ENCODE measurements at regions not wholly inside any gene's neighbourhood (a gene's known extent, or its start where the extent isn't known, plus 50 kb on each side); places are given as distances from the start of the nearest gene placed in this dataset.

DNA sequence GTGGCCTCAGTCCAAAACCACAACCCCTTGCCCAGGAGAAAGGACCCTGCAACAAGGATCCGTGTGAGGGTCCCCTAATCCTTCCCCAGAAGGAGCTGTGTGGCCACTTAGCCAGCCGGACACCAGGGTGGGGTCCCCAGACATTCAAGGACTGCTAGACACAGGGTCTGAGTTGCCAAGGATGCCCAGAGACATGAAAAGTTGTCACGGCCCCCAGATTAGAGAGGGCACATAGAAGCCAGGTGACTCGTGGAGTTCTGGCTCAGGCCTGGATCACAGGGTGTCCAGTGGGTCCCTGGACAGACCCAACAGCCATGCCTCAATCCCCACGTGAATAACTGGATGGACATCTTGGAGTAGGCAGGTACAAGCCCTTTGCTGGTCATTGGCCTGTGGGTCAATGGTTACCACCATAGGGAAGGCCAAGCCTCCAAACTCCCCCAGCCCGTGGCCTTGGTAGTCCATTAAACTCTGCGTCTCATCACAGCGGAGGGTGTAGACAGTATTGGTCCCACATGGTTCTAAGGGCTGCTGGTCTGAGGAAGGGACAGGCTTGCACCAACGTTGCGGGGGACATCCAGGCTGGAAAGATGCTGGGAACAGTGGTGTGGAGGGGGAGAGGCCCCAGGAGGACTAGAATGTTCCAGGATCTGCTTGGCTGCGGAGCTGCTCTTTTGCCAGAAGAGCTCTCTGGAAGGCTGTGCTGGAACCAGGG is 205.9 kb upstream of the PPP2R2D start:
- DNase-seq: no peak

DNA sequence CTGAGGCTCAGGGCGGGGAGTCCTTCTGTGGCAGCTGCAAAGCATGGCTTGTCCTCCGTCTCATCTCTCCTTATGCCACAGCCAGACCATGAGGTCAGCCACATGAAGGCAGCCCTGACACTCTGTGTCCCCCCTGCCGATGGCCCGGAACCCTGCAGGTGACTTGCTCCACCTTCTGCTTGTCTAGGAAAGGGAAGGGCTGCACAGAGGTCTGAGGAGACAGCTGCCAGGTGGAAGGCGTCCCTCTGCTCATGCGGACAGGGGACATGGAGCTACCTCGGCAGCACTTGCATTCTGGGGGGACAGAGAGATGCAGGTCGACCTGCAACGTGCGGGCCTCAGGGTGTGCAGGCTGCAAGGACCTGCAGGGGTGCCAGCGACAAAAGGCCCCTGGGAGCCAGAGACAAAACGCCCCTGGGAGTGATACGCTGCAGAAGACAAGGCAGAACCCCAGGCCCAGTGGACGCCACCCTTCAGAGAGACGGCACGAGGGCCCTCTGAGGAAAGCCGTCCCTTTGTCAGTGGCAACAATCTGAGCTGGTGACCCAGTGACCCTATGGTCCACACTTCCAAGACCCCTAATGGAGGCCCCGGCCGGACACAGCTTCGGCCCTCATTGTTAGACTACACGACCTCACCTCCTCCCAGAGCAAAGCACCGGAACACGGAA is 205.2 kb upstream of the PPP2R2D start:
- no peak for DNase-seq

DNA sequence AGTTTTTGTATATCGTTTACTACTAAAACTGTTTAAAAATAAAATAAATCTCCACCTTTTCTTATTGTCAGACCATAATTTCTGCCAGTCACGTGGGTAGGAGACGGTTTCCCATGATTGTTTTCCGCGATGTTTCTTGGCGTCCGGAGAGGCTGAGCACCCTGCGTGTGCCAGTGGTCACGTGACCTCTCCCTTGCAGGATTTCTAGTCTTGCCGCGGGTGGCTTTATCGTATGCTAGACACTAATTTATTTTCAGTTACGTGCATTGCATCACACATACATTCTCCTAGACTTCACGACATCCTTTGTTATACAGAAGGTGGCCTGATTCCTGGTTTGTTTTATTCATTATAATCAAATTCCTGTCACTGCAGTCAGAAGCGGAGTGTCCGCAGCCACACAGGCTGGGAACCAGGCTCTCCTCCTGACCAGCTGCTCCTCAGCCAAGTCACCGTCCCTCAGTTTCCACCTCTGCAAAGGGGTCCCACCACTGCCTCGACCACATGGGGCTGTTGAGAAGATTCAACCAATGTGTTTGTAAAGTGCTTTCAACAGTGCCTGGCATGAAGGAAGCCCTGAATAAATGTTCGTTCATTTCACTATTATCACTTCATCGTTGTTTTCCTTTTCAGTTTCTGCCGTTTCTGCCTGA is 203.2 kb upstream of the PPP2R2D start:
- no peak for DNase-seq

DNA sequence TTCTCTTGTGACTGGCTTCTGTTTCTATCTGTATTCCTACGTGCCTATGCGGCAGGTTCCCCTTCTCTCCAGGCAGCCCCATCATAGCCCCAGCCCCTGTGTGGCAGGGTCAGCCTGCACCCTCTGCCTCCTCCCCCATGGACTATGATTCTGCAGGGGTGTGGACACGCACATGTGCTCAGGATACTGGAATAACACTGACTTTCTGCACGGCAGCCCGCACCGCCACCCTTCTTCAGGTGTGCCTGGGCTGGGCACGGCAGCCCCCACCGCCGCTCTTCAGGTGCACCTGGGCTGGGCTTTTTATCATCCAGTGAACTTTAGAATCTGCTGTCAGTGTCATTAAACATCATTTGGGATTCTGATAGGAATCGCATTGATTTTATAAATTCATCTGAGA is 202.6 kb upstream of the PPP2R2D start:
- no peak for DNase-seq

DNA sequence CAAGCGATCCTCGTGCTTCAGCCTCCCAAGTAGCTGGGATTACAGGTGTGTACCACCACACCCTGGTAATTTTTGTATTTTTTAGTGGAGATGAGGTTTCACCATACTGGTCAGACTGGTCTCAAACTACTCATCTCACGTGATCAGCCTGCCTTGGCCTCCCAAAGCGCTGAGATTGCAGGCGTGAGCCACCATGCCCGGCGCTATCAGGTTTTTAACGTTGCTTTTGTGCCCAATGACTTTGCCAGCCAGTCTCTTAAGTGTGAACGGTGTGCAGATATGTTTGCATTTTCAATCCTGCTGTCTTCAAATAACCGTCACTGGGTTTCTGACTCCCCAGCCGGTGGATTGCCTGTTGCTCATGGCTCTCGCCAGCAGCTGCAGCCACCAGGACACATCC is 201.8 kb upstream of the PPP2R2D start:
- no peak for DNase-seq

DNA sequence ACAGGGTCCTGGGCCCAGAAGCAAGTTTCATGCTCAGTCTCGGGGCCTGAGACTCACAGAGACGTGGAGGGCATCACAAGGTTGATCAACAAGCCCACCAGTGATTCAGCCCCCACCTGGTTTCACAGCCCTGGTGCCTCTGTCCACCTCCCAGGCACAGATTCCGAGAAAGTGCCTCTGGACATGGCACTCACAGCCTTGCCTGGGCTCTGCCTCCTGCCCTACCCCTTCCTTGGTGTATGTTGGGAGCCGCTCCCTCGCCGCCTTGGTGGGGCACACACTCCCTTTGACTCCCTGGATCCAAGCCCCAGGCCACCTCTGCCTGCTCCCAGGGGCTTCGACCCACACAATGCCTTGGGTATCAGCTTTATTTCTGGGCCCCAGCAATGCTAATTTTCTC is 200.8 kb upstream of the PPP2R2D start:
- DNase-seq: no peak

DNA sequence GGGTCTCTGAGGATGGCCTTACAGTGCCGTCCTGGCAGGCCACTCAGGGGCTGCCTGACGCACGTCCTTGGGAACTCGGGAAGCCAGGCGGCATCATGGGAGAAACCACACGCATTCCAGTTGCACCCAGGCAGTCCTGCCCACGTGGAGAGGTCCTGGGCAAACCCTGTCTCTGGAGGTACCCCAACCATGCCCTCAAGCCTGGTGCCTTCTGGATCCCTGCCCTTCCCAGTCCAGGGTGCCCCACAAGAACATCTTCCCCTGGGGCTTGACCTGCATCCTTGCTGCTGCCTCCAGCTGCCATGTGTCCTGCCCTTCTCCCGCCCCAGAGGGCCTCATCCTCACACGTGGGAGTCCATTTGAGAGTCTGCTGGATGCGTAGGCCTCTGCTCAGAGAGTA is 200.3 kb upstream of the PPP2R2D start:
- DNase-seq: no peak

DNA sequence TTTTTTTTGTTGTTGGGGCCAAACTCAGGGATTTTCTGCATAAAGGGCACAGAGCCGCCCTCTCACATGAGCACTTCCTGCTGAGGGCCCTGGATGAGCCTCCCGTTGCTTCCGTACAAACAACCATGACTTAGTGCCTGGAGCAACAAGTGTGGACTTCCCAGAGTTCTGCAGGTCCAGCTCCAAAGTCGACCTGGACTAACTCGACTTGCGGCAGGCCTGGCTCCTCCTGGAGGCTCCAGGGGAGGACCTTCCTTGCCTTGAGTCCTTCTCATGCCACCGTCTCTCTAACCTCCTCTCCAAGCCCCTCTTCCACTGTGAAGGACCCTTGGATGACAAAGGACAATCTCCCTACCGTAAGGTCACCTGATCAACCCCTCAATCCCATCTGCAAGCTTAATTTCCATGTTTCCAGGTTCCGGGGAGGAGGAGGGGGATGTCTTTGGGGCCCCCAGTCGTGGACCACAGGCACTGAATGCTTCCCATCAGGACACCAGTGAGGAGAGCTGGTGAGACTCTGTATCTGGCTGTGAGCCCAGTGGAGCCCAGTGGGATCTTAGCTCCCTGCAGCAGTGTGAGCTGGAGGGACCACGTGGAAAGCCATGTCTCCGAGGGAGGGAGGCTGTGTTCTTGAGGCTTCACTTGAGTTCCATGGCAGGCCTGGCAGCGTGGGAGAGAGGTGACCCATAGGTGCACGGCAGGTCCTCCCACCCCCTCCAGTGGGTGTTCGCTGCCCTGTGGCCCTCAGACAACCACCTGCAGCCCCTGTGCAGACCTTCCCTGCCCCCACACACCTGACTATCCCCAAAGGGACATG is 199.5 kb upstream of the PPP2R2D start:
- no peak for DNase-seq

DNA sequence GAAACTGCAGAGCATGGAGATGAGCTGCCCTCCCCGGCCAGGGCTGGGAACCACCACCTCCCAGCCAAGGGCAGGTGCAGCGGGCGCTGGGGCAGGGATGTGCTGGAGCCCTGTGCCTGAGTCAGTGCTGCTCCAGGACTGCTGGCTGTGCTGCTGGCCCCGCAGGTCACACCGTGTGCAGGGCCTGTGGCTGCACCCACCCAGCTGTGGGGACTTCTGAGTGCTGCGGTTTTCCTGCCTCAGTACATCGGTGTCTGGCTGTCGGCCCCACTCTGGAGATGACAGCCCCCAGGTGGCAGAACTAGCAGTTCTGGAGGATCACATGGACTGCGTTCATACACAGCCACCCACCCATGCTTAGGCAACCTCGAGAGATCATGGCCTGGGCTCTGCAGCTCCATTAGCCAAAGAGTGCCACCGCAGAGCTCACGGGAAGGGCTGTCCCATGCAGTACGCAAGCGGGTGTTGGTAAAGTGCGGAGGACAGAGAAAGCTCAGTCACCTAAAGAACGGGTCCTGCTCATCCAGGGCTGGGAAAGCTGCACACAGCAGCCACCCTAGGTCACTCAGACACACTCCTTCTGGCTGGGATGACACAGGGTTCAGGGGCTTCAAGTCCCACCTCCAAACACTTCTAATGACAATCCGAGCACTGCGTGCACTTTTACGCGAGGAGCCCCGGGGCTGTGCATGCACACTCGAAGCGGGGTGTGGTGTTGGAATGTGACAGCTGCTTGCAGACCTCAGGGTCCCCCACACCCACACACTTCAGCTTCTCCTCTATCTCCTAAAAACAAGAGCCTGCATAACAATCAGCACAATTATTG is 198.1 kb upstream of the PPP2R2D start:
- no peak for DNase-seq

DNA sequence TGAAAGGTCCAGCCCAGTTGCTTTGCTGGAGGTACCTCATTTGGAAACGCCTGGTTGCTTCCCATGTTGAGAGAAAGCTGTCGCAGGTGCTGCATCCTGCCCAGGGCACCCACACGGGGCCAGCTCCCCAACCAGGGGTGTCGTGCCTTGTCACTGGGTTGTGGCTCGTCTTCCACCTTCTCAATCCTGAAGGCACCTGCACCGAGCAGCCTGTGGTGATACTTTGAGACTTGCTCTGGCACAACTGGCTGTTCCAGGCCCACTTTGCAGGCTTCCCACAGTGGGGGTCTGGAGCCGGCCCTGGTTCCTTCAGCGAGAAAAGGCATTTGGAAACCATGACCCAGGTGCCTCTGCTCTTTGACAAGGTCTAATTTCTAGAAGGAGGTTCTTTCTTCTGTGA is 197.3 kb upstream of the PPP2R2D start:
- no peak for DNase-seq

DNA sequence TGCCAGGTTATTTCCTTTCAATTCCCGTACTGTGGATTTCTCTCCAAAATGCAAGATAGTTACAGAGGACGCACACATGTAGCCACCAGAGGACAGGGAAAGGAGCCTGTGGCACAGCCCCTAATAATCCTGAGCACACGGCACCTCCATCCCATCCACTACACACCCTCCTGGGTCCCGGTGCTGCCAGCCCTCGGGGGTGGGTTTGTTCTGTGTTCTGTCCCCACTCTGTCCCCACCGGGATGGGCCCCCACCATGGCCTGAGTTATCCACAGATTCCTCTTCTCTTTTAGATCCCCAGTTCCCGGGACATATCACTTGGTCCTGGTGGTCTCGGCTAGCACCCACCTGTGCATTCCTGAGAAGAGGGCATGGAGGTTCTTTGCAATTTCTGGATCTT is 196.9 kb upstream of the PPP2R2D start:
- no peak for DNase-seq

DNA sequence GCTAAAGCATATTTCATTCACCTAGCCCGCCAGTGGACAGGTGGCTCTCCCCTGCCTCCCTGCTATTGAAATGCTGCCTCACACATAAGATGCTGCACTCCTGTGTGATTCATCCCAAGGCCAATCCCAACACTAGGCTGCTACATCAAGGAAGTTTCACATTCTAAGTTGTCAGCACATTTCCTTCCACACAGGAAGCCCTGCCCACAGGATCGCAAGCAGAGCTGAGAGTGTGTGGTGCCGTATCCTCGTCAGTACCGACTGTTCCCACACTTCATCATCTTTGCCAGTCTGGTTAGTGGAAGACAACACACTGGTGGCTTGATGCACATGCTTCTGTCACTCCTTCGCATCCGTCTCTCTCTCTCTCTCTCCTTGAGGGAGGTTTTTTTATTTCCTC is 194.3 kb upstream of the PPP2R2D start:
- no peak for DNase-seq

DNA sequence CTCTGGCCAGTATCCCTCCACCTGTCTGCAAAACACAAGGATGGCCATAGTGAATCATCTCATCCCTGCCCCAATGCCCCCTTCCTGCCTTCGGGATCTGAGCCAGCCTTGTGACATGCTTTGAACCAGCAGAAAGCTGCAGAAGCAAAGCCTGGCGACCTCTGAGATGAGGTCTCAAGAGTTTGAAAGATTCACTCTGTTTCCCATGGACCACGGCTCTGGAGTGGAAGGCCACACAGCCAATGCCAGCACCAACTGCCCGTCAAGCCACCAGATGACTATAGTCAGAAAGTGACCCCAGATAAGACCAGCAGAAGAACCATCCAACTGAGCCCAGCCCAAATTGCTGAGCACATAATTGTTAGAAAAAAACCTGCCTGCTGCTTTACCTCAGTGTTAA is 193.9 kb upstream of the PPP2R2D start:
- no peak for DNase-seq

DNA sequence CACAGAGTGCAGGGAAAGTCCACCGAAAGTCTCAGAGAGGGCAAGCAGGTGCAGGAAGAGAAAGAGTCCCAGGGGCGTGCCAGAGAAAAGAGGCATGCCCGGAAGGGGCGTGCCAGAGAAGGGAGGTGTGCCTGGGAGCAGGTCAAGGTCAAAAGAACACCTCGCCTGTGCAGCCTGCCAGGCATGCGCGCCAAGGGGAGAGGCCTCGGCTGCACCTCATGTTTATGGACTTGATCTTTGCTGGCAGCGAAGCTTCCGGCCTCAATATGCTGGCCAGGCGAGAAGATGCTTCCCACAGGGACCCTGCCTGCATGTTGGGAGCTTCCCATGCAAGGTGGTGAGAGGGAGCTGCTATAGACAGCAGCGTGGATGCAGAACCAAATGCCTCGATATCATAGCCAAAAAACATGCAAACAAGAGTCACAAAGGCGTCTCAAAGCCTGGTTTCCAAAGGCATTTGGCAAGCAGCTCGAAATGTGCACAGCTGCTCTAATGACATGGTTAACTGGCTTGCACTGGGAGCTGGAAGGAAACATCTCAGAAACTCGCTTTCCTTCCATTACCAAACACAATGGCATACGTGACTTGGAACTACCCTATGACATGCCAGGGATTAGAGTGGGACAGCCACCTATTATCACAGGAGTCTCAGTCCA is 192.5 kb upstream of the PPP2R2D start:
- DNase-seq: no peak

DNA sequence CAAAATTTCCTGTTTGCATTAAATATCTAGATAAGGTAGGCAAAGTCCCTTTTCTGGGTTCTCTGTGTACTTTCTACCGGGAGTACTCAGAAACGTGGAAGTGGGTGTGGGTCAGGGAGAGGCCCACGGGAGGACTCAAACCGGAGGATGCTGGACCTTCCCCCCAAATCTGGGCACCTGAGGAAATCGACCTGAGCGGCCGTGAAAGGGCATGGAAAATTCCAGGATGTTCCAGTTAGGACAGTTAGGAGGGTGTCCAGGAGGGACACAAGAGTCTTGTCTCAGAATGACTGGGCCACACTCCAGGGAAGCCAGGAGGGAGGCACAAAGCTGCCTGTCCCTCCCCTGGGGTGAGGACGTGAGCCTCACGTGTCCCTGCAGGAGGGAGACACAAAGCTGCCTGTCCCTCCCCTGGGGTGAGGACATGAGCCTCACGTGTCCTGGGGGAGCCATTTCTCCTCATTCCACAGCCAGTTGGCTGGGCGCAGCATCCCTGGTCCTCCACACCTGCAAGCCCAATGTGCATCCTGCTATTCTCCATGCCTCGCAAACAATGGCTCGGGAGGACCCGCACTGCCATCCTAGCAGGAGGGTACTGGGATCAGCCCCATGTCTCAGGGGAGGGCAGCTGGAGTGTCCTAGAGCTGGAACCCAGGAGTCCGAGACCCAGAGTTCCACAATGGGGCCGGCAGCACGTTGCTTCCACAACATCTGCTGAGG is 190.5 kb upstream of the PPP2R2D start:
- no peak for DNase-seq

DNA sequence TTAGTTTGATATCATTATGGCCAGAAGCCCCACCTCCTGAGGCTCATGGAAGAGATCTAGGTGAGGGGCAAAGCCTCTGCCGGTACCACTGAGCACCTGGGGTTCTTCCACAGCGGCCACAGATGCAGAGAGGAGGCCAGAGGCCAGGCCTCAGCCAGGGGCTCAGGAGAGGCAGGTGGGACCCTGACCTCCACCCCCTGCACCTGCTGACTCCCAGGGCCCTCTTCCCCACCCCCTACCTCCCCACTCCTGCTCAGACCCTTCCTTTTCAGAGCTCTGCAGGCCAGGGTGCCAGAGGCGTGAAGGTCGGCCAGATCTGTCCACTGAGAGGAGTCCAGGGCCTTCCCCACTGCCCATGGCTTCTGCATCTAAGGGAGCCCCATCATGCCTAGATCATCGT is 178.7 kb upstream of the PPP2R2D start:
- DNase-seq: no peak

DNA sequence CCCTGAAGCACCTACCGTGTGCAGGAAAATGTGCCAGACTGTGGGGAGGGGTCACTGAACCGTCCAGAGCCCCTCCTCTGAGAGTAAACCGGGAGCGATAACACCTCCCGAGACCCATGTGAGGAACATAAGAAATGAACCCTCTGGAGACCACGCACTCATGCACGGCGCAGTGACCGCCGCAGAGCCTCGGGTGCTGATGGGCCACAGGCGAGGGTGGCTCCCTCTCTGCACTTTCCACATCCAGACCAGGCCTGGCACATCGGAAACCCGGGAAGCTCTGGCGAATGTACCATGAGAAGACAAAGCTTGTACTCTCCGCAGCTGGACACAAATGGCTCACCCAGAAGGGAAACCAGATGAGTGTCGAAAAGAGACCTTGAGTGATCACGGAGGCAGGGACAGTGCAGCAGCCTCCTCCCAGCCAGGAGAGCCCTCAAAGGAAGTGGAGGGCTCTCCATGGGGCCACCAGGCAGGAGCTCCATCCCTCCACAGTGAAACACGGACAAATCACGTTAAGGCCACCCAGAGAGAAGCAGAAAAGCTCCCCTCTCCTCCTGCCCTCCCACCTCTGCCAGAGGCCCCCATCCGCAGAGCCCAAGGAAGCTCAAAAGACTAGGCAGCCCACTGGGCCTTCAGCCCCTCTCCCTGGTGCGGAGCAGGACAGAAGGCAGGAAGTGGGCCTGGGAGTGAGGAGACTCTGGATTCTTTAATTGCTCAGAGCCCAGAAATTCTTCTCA is 178.1 kb upstream of the PPP2R2D start:
- DNase-seq: no peak

DNA sequence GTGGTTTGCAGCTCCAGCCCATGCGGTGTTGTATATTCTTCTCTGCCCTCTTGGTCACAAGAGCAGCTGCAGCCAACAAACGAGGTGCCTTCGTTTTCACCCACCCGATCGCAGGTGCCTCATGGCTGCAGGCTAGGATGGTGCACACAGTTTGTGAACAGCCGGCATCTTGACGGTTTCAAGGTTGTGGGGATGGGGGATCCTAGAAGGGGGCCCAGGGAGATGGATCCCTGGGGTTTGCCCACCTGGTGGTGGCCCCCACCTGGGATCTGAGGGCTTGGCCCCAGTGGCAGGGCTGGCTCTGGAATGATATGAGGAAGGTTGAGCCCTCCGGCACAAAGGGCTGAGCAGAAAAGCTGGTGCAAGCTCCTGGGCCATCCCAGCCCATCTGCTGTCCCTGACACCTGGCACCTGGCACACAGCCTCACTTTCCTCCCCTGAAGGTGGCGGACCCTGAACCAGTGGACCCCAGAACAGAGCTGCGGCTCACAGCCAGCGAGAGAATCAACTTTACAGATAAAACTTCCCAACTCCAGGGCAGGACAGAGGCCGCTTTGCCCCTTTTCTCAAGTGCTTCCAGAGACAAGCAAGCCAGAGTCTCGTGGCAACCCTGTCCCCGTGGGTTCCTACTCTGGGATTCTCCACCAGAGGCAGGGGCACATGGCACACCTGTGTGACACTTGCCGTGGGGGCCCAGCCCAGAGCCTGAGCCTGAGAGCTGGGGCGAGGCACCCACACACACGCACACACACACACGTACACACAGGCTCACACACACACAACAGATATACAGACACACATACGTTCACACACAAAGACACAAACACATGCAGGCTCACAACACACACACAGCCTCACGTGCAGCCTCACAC is 177.3 kb upstream of the PPP2R2D start:
- no peak for DNase-seq

DNA sequence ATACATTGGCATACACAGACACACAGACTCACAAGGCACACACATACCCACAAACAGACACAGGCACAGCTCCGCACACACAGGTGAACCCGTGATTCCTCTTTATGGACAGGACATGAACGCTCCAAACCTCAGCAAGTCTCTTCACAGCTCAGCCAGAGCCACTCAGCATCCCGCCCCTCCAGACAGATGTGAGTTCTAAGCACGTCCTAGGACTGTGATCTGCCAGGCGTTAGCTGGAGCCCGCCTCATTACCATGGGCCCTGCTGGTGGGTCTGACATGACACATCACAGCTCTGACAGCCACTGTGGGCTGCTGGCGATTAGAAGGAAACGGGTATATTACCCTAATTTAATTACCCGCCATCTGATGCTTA is 176.7 kb upstream of the PPP2R2D start:
- no peak for DNase-seq
